Chondrocyte (in vitro differentiated cells): ENCODE measurements at regions not wholly inside any gene's neighbourhood (a gene's known extent, or its start where the extent isn't known, plus 50 kb on each side); places are given as distances from the start of the nearest gene placed in this dataset.

Experiments used
- DNase-seq: peaks from one replicate; pipeline ENCODE4 v3.0.0; 2021; ENCODE audit warnings: mixed read lengths, low spot score
- H3K27ac Mint-ChIP-seq: one replicate; pipeline ENCODE4 v1.8.0; 2021; ENCODE audit warnings: mild to moderate bottlenecking, moderate library complexity, mixed read lengths; ENCODE audit not compliant: unreplicated experiment
- H3K27me3 Mint-ChIP-seq: 2 replicates; pipeline ENCODE4 v1.8.0; 2021; ENCODE audit warnings: low read depth, mixed read lengths
- H3K36me3 Mint-ChIP-seq: 2 replicates; pipeline ENCODE4 v1.8.0; 2021; ENCODE audit warnings: low read depth, mixed read lengths
- H3K4me1 Mint-ChIP-seq: 2 replicates; pipeline ENCODE4 v1.8.0; 2021; ENCODE audit warnings: low read depth, mild to moderate bottlenecking, mixed read lengths
- H3K4me3 Mint-ChIP-seq: one replicate; pipeline ENCODE4 v1.8.0; 2021; ENCODE audit warnings: mild to moderate bottlenecking, moderate library complexity, mixed read lengths; ENCODE audit not compliant: unreplicated experiment
- H3K9me3 Mint-ChIP-seq: 2 replicates; pipeline ENCODE4 v1.8.0; 2021; ENCODE audit warnings: low read depth, mixed read lengths
- CTCF ChIP-seq: fragments of 200-600 bp; sonication (generic); IDR thresholded peaks from 2 replicates; pipeline ENCODE4 v1.5.0; 2021; ENCODE audit warnings: antibody characterized with exemption, mild to moderate bottlenecking, moderate library complexity

DNA sequence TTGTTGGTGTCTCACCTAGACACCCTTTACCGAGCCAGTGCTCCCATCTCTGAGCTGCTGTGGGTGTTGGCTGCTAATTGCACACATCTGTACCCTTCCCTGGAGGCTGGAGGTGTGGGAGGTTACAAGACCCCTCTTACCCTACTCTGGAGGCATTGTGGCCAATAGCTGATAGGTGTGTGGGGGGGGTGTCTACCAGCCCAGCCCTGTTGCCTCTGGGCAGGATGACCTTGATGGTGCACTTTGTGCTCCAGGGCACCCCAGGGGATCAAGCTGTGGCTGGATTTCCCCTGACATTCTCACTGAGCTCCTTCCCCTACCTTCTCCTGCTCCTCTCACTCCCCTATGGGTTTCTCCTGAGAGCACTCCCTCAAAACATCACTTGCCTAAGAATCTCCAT lies 104.7 kb upstream of the ADPGK start:
- Mint-ChIP-seq H3K27me3 (peaks cover 11% of the 10 kb centered on the region), H3K9me3 (peaks cover 8% of the 10 kb centered on the region), H3K36me3 (peaks cover 3% of the 10 kb centered on the region), H3K4me3 (no peak overlapping the region), H3K27ac (no peak overlapping the region), H3K4me1 (peaks cover 13% of the 10 kb centered on the region)
- TF ChIP-seq CTCF, result no peak
- DNase-seq, result no peak

- Mint-ChIP-seq H3K27me3 (peaks cover 11% of the 10 kb centered on the region), H3K36me3 (peaks cover 8% of the 10 kb centered on the region), H3K27ac (no peak overlapping the region), H3K9me3 (peaks cover 14% of the 10 kb centered on the region), H3K4me3 (no peak overlapping the region), H3K4me1 (peaks cover 13% of the 10 kb centered on the region)
- DNase-seq, result no peak
- no peak for TF ChIP-seq CTCF
Measured at GRCh38 chr15:72887376-72887775, 103.8 kb upstream of the ADPGK start.

DNA sequence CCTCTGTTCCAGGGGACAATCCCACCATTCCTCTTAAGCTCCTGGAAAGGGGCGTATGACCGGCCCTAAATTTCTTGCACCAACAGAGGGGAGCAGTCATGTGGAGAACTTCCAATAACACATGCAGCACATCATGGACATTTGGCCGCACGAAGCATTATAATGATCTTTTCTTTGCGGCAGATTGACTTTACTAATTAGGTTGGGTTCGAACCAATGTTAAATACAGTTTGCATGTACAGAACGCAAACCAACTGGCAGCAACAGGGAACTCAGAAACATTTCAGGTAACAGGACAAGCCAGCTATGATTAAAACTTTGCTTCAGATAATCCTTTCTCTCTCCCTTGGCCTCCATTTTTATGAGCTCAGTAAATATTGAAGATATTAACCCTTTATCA lies 100.8 kb upstream of the ADPGK start:
- TF ChIP-seq CTCF, result no peak
- peaks cover 13% of the 10 kb centered on the region for H3K4me1 Mint-ChIP-seq
- H3K27me3 Mint-ChIP-seq, result no peaks in the 10 kb centered on the region
- no peak overlapping the region for H3K4me3 Mint-ChIP-seq
- no peak overlapping the region for H3K27ac Mint-ChIP-seq
- H3K9me3 Mint-ChIP-seq, result peaks cover 27% of the 10 kb centered on the region
- peaks cover 14% of the 10 kb centered on the region for H3K36me3 Mint-ChIP-seq
- DNase-seq, result no peak

- H3K4me1 Mint-ChIP-seq, result peaks cover 10% of the 10 kb centered on the region
- no peak for DNase-seq
- H3K27me3 Mint-ChIP-seq, result peaks cover 23% of the 10 kb centered on the region
- no peak for TF ChIP-seq CTCF
- H3K4me3 Mint-ChIP-seq, result no peak overlapping the region
- peaks cover 15% of the 10 kb centered on the region for H3K9me3 Mint-ChIP-seq
- peaks cover 10% of the 10 kb centered on the region for H3K36me3 Mint-ChIP-seq
- H3K27ac Mint-ChIP-seq, result no peak overlapping the region
Measured at GRCh38 chr15:72873379-72874233, 90.0 kb upstream of the ADPGK start.

- no peak overlapping the region for H3K27ac Mint-ChIP-seq
- no peak for DNase-seq
- peaks cover 9% of the 10 kb centered on the region for H3K36me3 Mint-ChIP-seq
- H3K27me3 Mint-ChIP-seq, result peaks cover 20% of the 10 kb centered on the region
- H3K4me3 Mint-ChIP-seq, result no peak overlapping the region
- peaks cover 10% of the 10 kb centered on the region for H3K4me1 Mint-ChIP-seq
- TF ChIP-seq CTCF, result no peak
- H3K9me3 Mint-ChIP-seq, result peaks cover 14% of the 10 kb centered on the region
Measured at GRCh38 chr15:72872066-72872845, 88.7 kb upstream of the ADPGK start.
